Mononuclear cell (primary cell): ENCODE measurements at regions not wholly inside any gene's neighbourhood (a gene's known extent, or its start where the extent isn't known, plus 50 kb on each side); places are given as distances from the start of the nearest gene placed in this dataset.

Experiments
- H3K27me3 ChIP-seq: 2 replicates; pipeline ENCODE4 v1.6.0; 2011; ENCODE audit warnings: low read length, control low read depth; ENCODE audit not compliant: insufficient read depth
- H3K4me1 ChIP-seq: 2 replicates; pipeline ENCODE4 v1.5.1; 2011; ENCODE audit warnings: mild to moderate bottlenecking, low read length, control low read depth; ENCODE audit not compliant: insufficient read depth
- H3K4me3 ChIP-seq: 2 replicates; pipeline ENCODE4 v1.5.1; 2011; ENCODE audit warnings: mild to moderate bottlenecking, low read length, moderate library complexity
- H3K9me3 ChIP-seq: 2 replicates; pipeline ENCODE4 v1.5.1; 2011; ENCODE audit warnings: low read depth, mild to moderate bottlenecking, control low read depth, low read length

DNA sequence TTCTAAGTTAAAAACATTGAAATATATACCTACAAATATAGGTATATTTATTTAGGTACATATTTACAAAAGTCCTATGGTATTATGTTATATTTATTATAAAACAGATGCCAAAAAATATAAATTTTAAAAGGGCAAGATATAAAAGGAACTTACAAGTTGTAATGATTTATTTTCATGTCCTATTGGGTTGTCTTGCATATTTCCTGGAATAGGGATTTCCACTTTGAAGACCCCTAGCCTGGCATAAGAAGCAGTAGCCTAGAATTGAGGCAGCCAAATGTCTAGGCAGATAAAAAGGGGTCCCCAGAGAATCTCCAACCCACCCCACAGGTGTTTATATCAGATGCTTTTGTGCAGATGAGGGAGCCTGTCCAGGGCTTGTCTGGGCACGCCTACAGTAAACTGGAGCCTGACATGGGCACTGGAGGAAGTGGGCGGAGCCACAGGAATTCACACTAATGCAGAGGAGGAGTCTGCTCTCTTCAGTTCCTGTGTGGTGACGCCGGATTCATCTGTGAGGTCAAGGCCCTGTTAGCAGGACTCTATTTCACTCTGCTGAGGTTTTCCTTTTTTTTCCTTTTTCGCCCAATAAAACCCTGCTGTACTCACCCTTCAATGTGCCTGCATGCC lies 1088.9 kb upstream of the PIK3C3 start:
- Histone ChIP-seq H3K9me3 (peaks cover 5% of the 10 kb centered on the region), H3K4me3 (no peak overlapping the region), H3K27me3 (no peaks in the 10 kb centered on the region), H3K4me1 (no peaks in the 10 kb centered on the region)

DNA sequence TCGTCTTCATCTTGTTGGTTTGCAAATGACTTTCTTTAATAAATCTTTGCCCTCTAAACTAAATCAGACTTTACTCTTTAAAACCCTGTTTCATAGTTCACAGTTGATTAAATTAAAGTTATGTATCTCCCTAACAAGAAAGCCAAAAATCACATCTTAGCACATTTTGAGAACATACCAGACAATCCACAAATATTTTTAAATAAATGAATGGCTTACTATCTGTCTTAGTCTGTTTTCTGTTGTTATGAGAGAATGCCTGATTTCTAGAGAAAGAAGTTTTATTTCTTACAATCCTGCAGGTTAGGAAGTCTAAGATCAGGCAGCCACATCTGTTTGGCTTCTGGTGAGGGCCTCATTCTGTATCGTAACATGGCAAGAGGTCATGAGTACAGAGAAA lies 1090.2 kb upstream of the PIK3C3 start:
- no peaks in the 10 kb centered on the region for H3K4me1 ChIP-seq
- no peak overlapping the region for H3K4me3 ChIP-seq
- no peaks in the 10 kb centered on the region for H3K27me3 ChIP-seq
- peaks cover 5% of the 10 kb centered on the region for H3K9me3 ChIP-seq

DNA sequence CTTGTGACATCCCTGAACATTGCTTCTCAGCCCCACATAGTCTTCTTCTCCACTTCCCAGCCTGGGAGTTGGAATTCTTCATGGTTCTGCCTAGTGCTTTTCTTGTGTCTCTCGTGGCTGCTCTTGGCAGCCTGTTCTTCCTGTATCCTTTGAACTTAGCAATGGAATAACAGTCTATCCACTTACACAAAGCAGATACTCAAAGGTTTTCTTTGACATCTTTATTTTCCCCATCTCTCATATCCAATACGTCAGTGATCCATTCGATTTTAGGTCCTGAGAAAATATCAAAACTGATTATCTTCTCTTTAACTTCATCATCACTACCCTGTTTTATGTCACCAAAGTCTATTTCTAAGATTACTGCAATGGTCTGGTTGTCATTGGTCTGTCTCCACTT lies 1091.2 kb upstream of the PIK3C3 start:
- Histone ChIP-seq H3K4me3 (no peak overlapping the region), H3K4me1 (no peaks in the 10 kb centered on the region), H3K9me3 (peaks cover 5% of the 10 kb centered on the region), H3K27me3 (no peaks in the 10 kb centered on the region)

DNA sequence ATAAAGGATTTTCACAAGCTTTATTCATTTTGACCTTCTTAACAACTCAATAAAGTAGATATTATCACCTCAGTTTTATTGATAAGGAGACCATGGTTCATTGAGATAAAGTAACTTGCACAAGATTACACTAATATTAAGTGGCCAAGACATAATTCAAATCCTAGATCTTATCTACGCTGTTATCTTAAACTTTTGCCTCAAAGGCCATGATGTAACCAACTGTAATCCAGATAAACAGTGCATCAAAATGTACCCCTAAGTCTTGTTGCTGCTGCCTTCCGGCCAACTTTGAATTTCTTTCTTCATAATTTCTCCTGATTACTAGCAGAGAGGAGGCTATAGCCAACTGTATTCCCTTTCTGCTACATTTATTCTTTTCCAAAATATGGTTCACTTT lies 1094.8 kb upstream of the PIK3C3 start:
- peaks cover 5% of the 10 kb centered on the region for H3K9me3 ChIP-seq
- H3K27me3 ChIP-seq, result no peaks in the 10 kb centered on the region
- H3K4me1 ChIP-seq, result no peaks in the 10 kb centered on the region
- H3K4me3 ChIP-seq, result no peak overlapping the region

DNA sequence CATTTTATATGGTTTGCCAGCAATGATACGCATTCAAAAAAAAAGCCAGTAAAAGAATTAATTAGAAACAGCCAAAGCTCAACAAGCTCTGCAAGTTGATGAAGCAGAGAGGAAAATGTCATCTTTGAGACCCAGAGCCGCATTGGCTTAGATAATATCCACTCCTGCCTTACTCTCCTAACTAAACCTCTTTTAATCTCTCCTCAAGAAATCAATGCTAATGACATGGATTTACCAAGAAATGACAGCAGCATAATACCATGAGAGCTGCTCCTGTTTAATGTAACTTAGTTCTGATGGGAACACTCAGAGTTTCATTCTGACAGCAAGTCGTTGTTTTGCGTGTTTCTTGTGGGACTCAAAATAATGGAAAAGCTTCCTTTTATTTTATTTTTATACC lies 1099.4 kb upstream of the PIK3C3 start:
- no peaks in the 10 kb centered on the region for H3K4me1 ChIP-seq
- no peak overlapping the region for H3K4me3 ChIP-seq
- H3K27me3 ChIP-seq, result no peaks in the 10 kb centered on the region
- H3K9me3 ChIP-seq, result no peaks in the 10 kb centered on the region

DNA sequence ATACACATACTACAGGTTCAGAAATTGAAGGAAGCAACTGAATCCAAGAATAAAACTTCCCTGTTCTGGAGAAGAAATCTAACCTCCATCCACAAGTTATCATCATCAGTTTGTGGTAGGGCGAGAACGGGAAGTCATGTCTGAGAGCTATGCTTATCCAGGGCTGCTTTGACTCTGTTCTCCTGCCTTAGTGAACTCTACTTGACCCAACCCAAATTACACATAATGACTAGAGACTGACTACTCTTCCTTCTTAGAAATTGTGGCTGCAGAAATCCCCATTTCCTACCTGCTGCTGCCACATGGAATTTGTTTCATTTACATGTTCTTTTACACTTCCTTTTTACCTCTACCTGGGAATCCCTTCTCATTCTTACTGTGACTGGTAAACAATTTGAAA lies 1102.6 kb upstream of the PIK3C3 start:
- Histone ChIP-seq H3K9me3 (no peaks in the 10 kb centered on the region), H3K27me3 (no peaks in the 10 kb centered on the region), H3K4me3 (no peak overlapping the region), H3K4me1 (no peaks in the 10 kb centered on the region)

DNA sequence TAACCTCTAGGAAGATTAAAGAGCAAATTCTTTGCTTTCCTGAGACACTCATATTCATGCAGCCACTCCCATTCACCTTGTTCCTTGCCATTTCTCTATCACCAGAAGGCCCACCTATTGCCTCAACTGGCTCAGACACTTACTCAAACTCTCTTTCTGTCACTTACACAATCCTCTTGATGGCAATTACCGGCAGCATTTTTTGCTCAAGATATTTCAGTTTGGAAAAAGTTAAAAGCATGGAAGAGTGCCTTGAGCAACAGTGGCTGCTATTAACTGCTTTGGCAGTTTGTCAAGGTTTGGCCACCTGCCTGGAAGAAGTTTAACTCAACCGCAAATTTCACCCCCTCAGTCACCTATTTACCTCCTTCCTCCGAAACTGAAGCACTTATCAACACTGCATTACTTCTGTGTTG lies 1104.0 kb upstream of the PIK3C3 start:
- Histone ChIP-seq H3K27me3 (no peaks in the 10 kb centered on the region), H3K4me1 (no peaks in the 10 kb centered on the region), H3K9me3 (no peaks in the 10 kb centered on the region), H3K4me3 (no peak overlapping the region)

DNA sequence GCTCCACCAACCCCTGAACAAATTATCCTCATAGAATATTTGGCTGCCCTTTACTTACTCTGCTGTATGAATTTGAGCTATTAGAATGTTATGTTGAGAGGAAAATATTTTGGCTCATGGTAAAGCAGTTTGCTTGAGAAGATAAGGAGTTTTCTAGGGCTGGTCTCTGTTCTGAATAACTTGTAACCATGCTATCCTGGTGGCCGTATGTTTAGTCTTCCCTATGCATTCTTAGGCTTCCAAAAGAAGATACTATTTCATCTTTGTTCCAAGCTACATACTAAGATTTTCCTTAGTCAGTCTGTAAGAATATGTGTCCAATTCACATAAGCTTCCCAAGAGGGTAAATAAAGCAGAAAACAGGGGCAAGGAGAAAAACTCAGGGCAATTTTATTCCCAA lies 1105.1 kb upstream of the PIK3C3 start:
- no peak overlapping the region for H3K4me3 ChIP-seq
- no peaks in the 10 kb centered on the region for H3K9me3 ChIP-seq
- H3K27me3 ChIP-seq, result no peaks in the 10 kb centered on the region
- H3K4me1 ChIP-seq, result no peaks in the 10 kb centered on the region

DNA sequence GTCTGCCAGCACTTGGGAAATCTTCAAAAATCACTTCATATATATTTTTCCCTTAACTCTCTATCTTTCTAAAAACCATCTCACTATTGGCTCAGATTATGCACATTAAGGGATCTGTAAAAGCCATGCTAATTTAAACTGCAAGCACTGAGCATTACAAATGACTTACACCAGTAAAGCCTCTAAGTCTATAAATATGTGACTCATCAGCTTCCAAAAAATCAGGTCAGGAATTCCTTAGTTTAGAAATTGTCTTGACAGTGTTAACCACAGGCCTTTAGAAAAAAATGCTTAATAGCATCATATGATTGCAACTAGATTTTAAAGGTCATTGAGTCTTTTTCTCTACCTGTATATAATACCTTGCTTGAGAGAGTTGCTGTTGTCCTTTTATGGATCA lies 1113.6 kb upstream of the PIK3C3 start:
- H3K4me1 ChIP-seq, result no peaks in the 10 kb centered on the region
- H3K27me3 ChIP-seq, result no peaks in the 10 kb centered on the region
- H3K4me3 ChIP-seq, result no peak overlapping the region
- no peaks in the 10 kb centered on the region for H3K9me3 ChIP-seq

DNA sequence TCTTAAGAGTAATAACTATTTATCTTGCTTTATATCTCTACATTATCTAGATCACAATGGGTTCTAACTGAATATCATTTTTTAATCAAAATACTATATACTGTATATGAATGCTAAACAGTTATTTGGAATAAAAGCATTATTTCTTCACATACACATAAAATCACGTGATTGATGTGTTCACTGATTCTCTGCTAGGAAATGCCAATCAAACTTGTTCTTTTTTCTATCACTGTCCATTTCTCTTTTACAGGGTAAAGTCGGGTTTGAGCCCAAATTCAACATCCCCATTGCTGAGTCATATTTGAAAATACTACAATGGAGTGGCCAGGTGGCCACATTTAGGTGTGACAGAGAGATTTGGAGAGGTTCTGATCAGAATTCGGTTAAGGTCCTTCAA lies 1114.0 kb upstream of the PIK3C3 start:
- H3K4me1 ChIP-seq, result no peaks in the 10 kb centered on the region
- H3K27me3 ChIP-seq, result no peaks in the 10 kb centered on the region
- H3K9me3 ChIP-seq, result no peaks in the 10 kb centered on the region
- H3K4me3 ChIP-seq, result no peak overlapping the region

DNA sequence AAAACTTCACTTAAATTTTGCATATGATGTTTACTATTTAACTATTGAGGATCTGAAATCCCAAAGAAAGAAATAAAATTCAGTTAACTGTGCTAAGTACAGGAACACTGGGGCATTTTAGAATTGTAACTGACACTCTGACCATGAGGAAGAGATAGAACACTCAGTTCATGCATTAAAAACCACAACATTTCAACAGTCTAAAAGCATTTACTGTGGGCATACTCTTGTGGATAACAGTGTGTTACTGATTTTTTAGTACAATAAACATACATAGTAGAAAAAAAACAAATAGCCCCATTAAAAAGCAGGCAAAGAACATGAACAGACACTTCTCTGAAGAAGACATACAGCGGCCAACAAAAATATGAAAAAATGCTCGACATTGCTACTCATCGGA lies 1122.7 kb upstream of the PIK3C3 start:
- no peak overlapping the region for H3K4me3 ChIP-seq
- no peaks in the 10 kb centered on the region for H3K9me3 ChIP-seq
- no peaks in the 10 kb centered on the region for H3K27me3 ChIP-seq
- H3K4me1 ChIP-seq, result no peaks in the 10 kb centered on the region

DNA sequence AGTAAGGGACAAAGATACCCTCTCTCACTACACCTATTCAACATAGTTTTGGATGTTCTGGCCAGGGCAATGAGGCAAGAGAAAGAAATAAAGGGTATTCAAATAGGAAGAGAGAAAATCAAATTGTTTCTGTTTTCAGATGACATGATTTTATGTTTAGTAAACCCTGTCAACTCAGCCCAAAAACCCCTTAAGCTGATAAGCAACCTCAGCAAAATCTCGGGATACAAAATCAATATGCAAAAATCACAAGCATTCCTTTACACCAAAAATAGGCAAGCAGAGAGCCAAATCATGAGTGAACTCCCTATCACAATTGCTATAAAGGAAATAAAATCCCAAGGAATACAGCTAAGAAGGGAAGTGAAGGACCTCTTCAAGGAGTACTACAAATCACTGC lies 1130.7 kb upstream of the PIK3C3 start:
- Histone ChIP-seq H3K27me3 (no peaks in the 10 kb centered on the region), H3K4me3 (no peak overlapping the region), H3K9me3 (no peaks in the 10 kb centered on the region), H3K4me1 (no peaks in the 10 kb centered on the region)

DNA sequence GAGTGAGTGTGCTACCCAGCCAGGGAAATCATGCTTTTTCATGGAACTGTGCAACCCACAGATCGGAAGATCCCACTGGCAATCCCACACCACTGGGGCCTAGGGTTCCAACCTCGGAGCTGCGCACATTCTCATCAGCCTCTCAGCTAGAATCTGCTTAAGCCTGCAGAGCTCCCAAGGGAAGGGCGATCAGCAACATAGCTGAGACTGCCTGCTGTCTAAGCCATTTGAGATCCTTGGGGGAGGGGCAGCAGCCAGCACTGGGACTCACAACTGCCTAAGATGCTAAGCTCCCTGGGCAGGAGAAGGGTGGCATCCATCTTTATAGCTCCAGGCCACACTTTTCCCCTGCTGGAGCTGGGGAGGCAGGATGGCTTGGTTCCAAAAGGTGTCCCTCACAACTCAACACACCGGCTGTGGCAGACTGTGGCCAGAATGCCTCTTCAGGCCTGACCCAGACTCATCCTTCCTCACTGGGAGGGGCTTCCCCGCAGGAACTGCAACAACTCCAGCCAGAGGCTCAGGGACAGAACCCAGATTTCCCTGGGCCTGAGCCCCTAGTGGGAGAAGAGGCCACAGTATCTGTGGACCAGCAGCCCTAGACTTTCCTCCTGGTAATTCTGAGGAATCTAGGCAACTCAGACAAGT lies 1133.3 kb upstream of the PIK3C3 start:
- no peaks in the 10 kb centered on the region for H3K4me1 ChIP-seq
- H3K27me3 ChIP-seq, result no peaks in the 10 kb centered on the region
- no peak overlapping the region for H3K4me3 ChIP-seq
- H3K9me3 ChIP-seq, result peaks cover 8% of the 10 kb centered on the region

DNA sequence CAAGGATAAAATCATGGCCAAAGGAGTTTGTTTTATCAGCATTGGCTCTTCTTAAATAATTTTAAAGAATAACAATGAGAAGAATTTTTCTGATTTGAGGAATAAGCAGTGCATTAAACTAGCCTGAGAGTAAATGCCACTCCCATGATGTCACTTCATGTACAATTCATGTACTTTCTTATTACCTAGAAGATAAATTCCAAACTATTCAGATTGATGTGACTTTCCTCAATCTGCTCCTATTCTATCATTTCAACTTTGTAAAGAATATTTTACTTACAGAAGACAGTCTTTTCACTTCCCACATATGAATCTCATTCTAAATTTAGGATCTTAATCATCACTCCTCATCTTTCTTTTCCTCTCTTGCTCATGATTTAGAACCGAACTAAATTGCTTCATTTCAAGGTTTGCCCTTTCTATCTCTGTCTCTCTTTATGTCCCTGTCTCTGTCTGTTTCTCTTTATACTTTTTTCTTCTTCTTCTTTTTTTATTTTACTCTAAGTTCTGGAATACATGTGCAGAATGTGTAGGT lies 1142.0 kb upstream of the PIK3C3 start:
- Histone ChIP-seq H3K4me3 (no peak overlapping the region), H3K27me3 (no peaks in the 10 kb centered on the region), H3K9me3 (no peaks in the 10 kb centered on the region), H3K4me1 (no peaks in the 10 kb centered on the region)

DNA sequence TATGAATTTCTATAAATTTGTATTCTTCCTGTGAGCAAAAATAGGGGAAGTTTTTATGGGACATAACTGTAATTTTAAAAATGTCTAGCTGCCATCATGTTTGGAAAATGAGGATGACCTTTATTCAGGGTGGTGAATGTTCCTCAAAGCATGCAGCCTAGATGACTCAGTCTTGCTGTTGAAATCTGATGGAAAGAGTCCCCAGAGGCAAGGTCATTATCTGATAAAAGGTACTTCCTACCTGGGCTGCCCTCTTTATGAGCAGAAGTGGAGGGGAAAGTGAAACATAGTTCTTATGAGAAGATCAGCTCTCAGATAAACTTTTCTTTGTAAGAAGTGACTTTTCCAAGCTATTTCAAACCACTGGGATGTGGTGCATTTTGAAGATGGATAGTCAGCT lies 1144.7 kb upstream of the PIK3C3 start:
- H3K9me3 ChIP-seq, result no peaks in the 10 kb centered on the region
- no peaks in the 10 kb centered on the region for H3K27me3 ChIP-seq
- H3K4me1 ChIP-seq, result no peaks in the 10 kb centered on the region
- H3K4me3 ChIP-seq, result no peak overlapping the region

DNA sequence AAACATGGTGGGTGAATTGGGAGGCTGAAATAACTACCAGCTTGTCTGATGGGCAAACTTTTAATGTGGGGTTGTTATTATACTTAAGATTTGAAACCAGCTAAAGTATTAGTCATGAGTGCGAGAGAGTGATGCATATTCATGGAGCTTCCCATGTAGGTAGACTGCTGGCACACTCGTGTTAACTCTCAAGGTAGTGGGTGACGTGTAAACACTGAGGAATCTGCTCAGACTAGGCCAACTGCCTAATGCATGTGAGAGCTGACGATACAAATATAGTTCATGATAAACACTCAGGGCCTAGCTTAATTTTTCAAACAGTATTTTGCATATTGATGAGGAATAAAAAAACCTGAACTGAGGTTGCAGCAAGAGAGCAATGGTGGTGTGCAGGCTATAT lies 1165.7 kb upstream of the PIK3C3 start:
- H3K4me1 ChIP-seq, result no peaks in the 10 kb centered on the region
- H3K4me3 ChIP-seq, result no peak overlapping the region
- no peaks in the 10 kb centered on the region for H3K27me3 ChIP-seq
- H3K9me3 ChIP-seq, result no peaks in the 10 kb centered on the region
